Endothelial cell of umbilical vein (primary cell): ENCODE measurements at regions not wholly inside any gene's neighbourhood (a gene's known extent, or its start where the extent isn't known, plus 50 kb on each side); places are given as distances from the start of the nearest gene placed in this dataset.

ENCODE experiments used
- BruUV-seq: library from RNA; stranded (reverse); fragments of 400-500 nt; replicated peaks from 2 replicates; lab custom pipeline; 2021; lab: Mats Ljungman, UMichigan
- CTCF ChIA-PET: fragments of 300-600, 350-600 bp; sonication (Branson Sonifier 250); formaldehyde crosslinking; loops from one replicate; lab custom pipeline; 2021; ENCODE audit warnings: antibody characterized with exemption, inconsistent platforms; lab: Charles Lee
- POLR2A ChIA-PET: fragments of 300-600, 350-600 bp; sonication (Branson Sonifier 250); formaldehyde crosslinking; loops from one replicate; lab custom pipeline; 2021; ENCODE audit warnings: antibody characterized with exemption, inconsistent platforms; lab: Charles Lee
- DNase-seq: peaks from one replicate; pipeline ENCODE4 v3.0.0-alpha.2; 2011; ENCODE audit warnings: low read depth, low spot score
- FAIRE-seq: peaks from 2 replicates; lab custom pipeline; 2011; peaks lifted over from hg19 to GRCh38; lab: Jason Lieb, UNC
- H2AFZ ChIP-seq: 2 replicates; pipeline ENCODE4 v1.6.0; 2012; ENCODE audit warnings: low read depth, low read length, control low read depth, inconsistent platforms
- H3K27ac ChIP-seq: 2 replicates; pipeline ENCODE4 v1.5.1; 2011; ENCODE audit warnings: low read depth, mild to moderate bottlenecking, control low read depth, low read length, moderate library complexity; ENCODE audit not compliant: insufficient read depth
- H3K27me3 ChIP-seq, 2 experiments: 2 replicates each; pipeline versions ENCODE4 v1.6.0 to v1.6.1; 2011; ENCODE audit warnings: low read length in 2 of 2, mixed read lengths in 1 of 2; ENCODE audit not compliant: control insufficient read depth in 2 of 2, insufficient read depth in 2 of 2
- H3K36me3 ChIP-seq, 2 experiments: 2 replicates in 1 of 2; 3 replicates in 1 of 2; pipeline ENCODE4 v1.5.1; 2011; ENCODE audit warnings: low read length in 2 of 2, mild to moderate bottlenecking in 1 of 2, moderate library complexity in 1 of 2; ENCODE audit not compliant: control insufficient read depth in 2 of 2, insufficient read depth in 2 of 2; ENCODE audit errors: extremely low read depth in 1 of 2
- H3K4me1 ChIP-seq: 3 replicates; pipeline ENCODE4 v1.5.1; 2011; ENCODE audit warnings: mild to moderate bottlenecking, low read length; ENCODE audit not compliant: control insufficient read depth, insufficient read depth; ENCODE audit errors: extremely low read depth
- H3K4me2 ChIP-seq: 2 replicates; pipeline ENCODE4 v1.6.1; 2011; ENCODE audit warnings: low read length, control low read depth, mixed read lengths; ENCODE audit not compliant: insufficient read depth
- H3K4me3 ChIP-seq, 3 experiments: fragments of 200-600 bp in 1 of 3; sonication (generic), shearing (Covaris generic) in 1 of 3; replicated peaks in 1 of 3; 2 replicates each; pipeline ENCODE4 v1.5.1; 2011 to 2016; ENCODE audit warnings: control low read depth in 3 of 3, low read length in 3 of 3, mild to moderate bottlenecking in 2 of 3, inconsistent platforms in 1 of 3, low read depth in 1 of 3, moderate library complexity in 1 of 3; ENCODE audit not compliant: insufficient read depth in 1 of 3
- H3K79me2 ChIP-seq: 2 replicates; pipeline ENCODE4 v1.6.0; 2012; ENCODE audit warnings: low read length, inconsistent platforms; ENCODE audit not compliant: control insufficient read depth, insufficient read depth
- H3K9ac ChIP-seq: replicated peaks from 2 replicates; pipeline ENCODE3; 2011; ENCODE audit warnings: low read length, control low read depth; ENCODE audit not compliant: insufficient read depth; ENCODE audit errors: extremely low read depth
- H3K9me1 ChIP-seq: replicated peaks from 3 replicates; pipeline ENCODE4 v1.6.0; 2011; ENCODE audit warnings: mild to moderate bottlenecking, low read length; ENCODE audit not compliant: control insufficient read depth, insufficient read depth; ENCODE audit errors: extremely low read depth
- H3K9me3 ChIP-seq: replicated peaks from 2 replicates; pipeline ENCODE4 v1.5.1; 2012; ENCODE audit warnings: low read length, inconsistent platforms; ENCODE audit not compliant: control insufficient read depth, insufficient read depth
- H4K20me1 ChIP-seq: replicated peaks from 2 replicates; pipeline ENCODE3; 2011; ENCODE audit warnings: mild to moderate bottlenecking, low read length; ENCODE audit not compliant: control insufficient read depth, insufficient read depth; ENCODE audit errors: extremely low read depth
- CTCF ChIP-seq, 2 donors: IDR thresholded peaks; 1 replicate in 1 of 2; 2 replicates in 1 of 2; pipeline ENCODE4 v1.5.1; 2011; ENCODE audit warnings: low read length in 2 of 2, mild to moderate bottlenecking in 2 of 2, moderate library complexity in 2 of 2, control low read depth in 1 of 2, inconsistent platforms in 1 of 2, low read depth in 1 of 2; ENCODE audit not compliant: insufficient read depth in 1 of 2; ENCODE audit errors: extremely low read depth in 1 of 2
- EZH2 ChIP-seq: IDR thresholded peaks from 2 replicates; pipeline ENCODE4 v1.6.1; 2012; ENCODE audit warnings: borderline replicate concordance, low read depth, mild to moderate bottlenecking, moderate library complexity, low read length, inconsistent platforms; ENCODE audit not compliant: severe bottlenecking
- FOS ChIP-seq: IDR thresholded peaks from 2 replicates; pipeline ENCODE4 v1.6.1; 2011; ENCODE audit warnings: mild to moderate bottlenecking, low read length, moderate library complexity, borderline replicate concordance; ENCODE audit not compliant: insufficient read depth
- GATA2 ChIP-seq: IDR thresholded peaks from 2 replicates; pipeline ENCODE4 v1.7.0; 2011; ENCODE audit warnings: low read depth, mild to moderate bottlenecking, moderate library complexity, mixed read lengths, low read length; ENCODE audit not compliant: insufficient read length, insufficient read depth
- JUN ChIP-seq: IDR thresholded peaks from 2 replicates; pipeline ENCODE4 v1.6.1; 2011; ENCODE audit warnings: borderline replicate concordance, low read depth; ENCODE audit not compliant: insufficient read length, insufficient read depth
- MAX ChIP-seq: IDR thresholded peaks from 2 replicates; pipeline ENCODE4 v1.6.1; 2011; ENCODE audit not compliant: insufficient read depth, insufficient read length
- MYC ChIP-seq: IDR thresholded peaks from one replicate; pipeline ENCODE4 v1.6.1; 2011; ENCODE audit warnings: mild to moderate bottlenecking, low read depth, low read length
- POLR2A ChIP-seq: IDR thresholded peaks from 2 replicates; pipeline ENCODE4 v1.6.1; 2012; ENCODE audit warnings: low read depth, mild to moderate bottlenecking, control low read depth, low read length
- POLR2AphosphoS5 ChIP-seq: IDR thresholded peaks from 2 replicates; pipeline ENCODE4 v1.6.1; 2012; ENCODE audit warnings: low read depth, mild to moderate bottlenecking, control low read depth, low read length, moderate library complexity; ENCODE audit not compliant: insufficient read depth
- dilution Hi-C: fragments of 300-500 bp; cut with MboI; formaldehyde crosslinking; loops from one replicate; pipeline ENCODE4 v1.15.0; 2019; ENCODE audit warnings: low sequenced_read_pairs; ENCODE audit not compliant: extremely low pct_ligation_motif_present
- intact Hi-C: fragments of 100-400 bp; cut with micrococcal nuclease; formaldehyde crosslinking; loops from one replicate; pipeline ENCODE4 v1.10.0; 2022

- H3K27me3 ChIP-seq = peaks cover 2% of the 10 kb centered on the region in 2 experiments
These were observed 131.0 kb downstream of the RPLP1 start for GRCh38 chr15:69583626-69584025.

GRCh38 chr15:69585937-69586336 is 133.3 kb downstream of the RPLP1 start:
- no peak overlapping the region for H3K27ac ChIP-seq
- no peaks in the 10 kb centered on the region for H3K36me3 ChIP-seq
- BruUV-seq = no TSS peak
- no peak for DNase-seq
- no peaks in the 10 kb centered on the region for H3K9me1 ChIP-seq
- CTCF ChIA-PET = no interaction called here
- intact Hi-C loops (no loop called here), dilution Hi-C loops (no loop called here)
- H3K4me3 ChIP-seq = no peak overlapping the region
- H3K4me2 ChIP-seq = no peak overlapping the region
- TF ChIP-seq EZH2 = no peak
- TF ChIP-seq GATA2 = no peak
- no peak for TF ChIP-seq FOS
- TF ChIP-seq MYC = no peak
- TF ChIP-seq JUN = no peak
- no peak for TF ChIP-seq POLR2AphosphoS5
- TF ChIP-seq MAX = no peak
- TF ChIP-seq CTCF (IDR thresholded peaks at IDR 0.05; ENCODE audit: extremely low read depth in 1 of 2, insufficient read depth in 1 of 2, low read depth in 1 of 2, low read length in 2 of 2) = no peak
- TF ChIP-seq POLR2A = no peak
- FAIRE-seq = no peak
- no peaks in the 10 kb centered on the region for H4K20me1 ChIP-seq
- no peak overlapping the region for H3K9ac ChIP-seq
- POLR2A ChIA-PET = no interaction called here
- H3K9me3 ChIP-seq = no peaks in the 10 kb centered on the region
- H2AFZ ChIP-seq = no peak overlapping the region
- no peaks in the 10 kb centered on the region for H3K4me1 ChIP-seq
- peaks cover 0 to 2% of the 10 kb centered on the region in 2 experiments for H3K27me3 ChIP-seq
- H3K79me2 ChIP-seq = no peaks in the 10 kb centered on the region

More at GRCh38 chr15:69583626-69584025, 131.0 kb downstream of the RPLP1 start:
- CTCF ChIA-PET = interaction anchor here (0.6 to 0.9 kb wide), 2 partner anchors 29 to 60 kb away, joined by 3 read pairs; no protein-coding TSS in a partner anchor
- no peak overlapping the region for H3K4me3 ChIP-seq
- no peak overlapping the region for H3K9ac ChIP-seq
- no peak overlapping the region for H2AFZ ChIP-seq
- DNase-seq (no peak), FAIRE-seq (no peak)
- POLR2A ChIA-PET = no interaction called here
- no peak overlapping the region for H3K4me2 ChIP-seq
- no peaks in the 10 kb centered on the region for H3K9me3 ChIP-seq
- H3K4me1 ChIP-seq = peaks cover 2% of the 10 kb centered on the region
- intact Hi-C loops = no loop called here
- dilution Hi-C loops = no loop called here
- H4K20me1 ChIP-seq = no peaks in the 10 kb centered on the region
- H3K9me1 ChIP-seq = no peaks in the 10 kb centered on the region
- no peaks in the 10 kb centered on the region for H3K79me2 ChIP-seq
- no TSS peak for BruUV-seq
- no peaks in the 10 kb centered on the region for H3K36me3 ChIP-seq
- TF ChIP-seq MAX (no peak), FOS (no peak)
- no peak overlapping the region for H3K27ac ChIP-seq
